MCF 10A (cell line): ENCODE measurements at regions not wholly inside any gene's neighbourhood (a gene's known extent, or its start where the extent isn't known, plus 50 kb on each side); places are given as distances from the start of the nearest gene placed in this dataset.
"Not testable (repeated sequence)": the region's sequence is repeated elsewhere in the genome, so short reads cannot be mapped to it uniquely, and the experiment has no call there.

Experiments
- BruUV-seq: library from RNA; stranded (reverse); fragments of 400-500 nt; replicated peaks from 2 replicates; lab custom pipeline; 2021; lab: Mats Ljungman, UMichigan
- CTCF ChIA-PET: fragments of 300-600 bp; sonication (Branson Sonifier 250); formaldehyde crosslinking; extraction: SDS; loops from one replicate; lab custom pipeline; 2021; ENCODE audit warnings: antibody characterized with exemption, inconsistent platforms; lab: Yijun Ruan, JAX
- POLR2A ChIA-PET: fragments of 300-600, 350-650 bp; sonication (Branson Sonifier 250); formaldehyde crosslinking; extraction: SDS; loops from one replicate; lab custom pipeline; 2020; ENCODE audit warnings: antibody characterized with exemption, inconsistent platforms; lab: Yijun Ruan, JAX
- DNase-seq: peaks from one replicate; pipeline ENCODE4 v3.0.0-alpha.2; 2018; ENCODE audit not compliant: unreplicated experiment
- H3K27ac Mint-ChIP-seq: one replicate; pipeline ENCODE4 v1.8.0; 2022; ENCODE audit warnings: mild to moderate bottlenecking, low read depth, mixed read lengths; ENCODE audit not compliant: unreplicated experiment
- H3K27me3 Mint-ChIP-seq: one replicate; pipeline ENCODE4 v1.8.0; 2022; ENCODE audit warnings: mixed read lengths; ENCODE audit not compliant: insufficient read depth, unreplicated experiment
- H3K36me3 Mint-ChIP-seq: one replicate; pipeline ENCODE4 v1.8.0; 2022; ENCODE audit warnings: mild to moderate bottlenecking, moderate library complexity, mixed read lengths; ENCODE audit not compliant: insufficient read depth, unreplicated experiment
- H3K4me1 Mint-ChIP-seq: one replicate; pipeline ENCODE4 v1.8.0; 2022; ENCODE audit warnings: mixed read lengths; ENCODE audit not compliant: insufficient read depth, unreplicated experiment
- H3K4me3 Mint-ChIP-seq: one replicate; pipeline ENCODE4 v1.8.0; 2022; ENCODE audit warnings: mild to moderate bottlenecking, moderate library complexity, mixed read lengths; ENCODE audit not compliant: unreplicated experiment
- H3K9me3 Mint-ChIP-seq: one replicate; pipeline ENCODE4 v1.8.0; 2022; ENCODE audit warnings: mixed read lengths; ENCODE audit not compliant: unreplicated experiment
- CTCF ChIP-seq: fragments of 200-600 bp; IDR thresholded peaks from one replicate; pipeline ENCODE4 v1.8.0; 2022; ENCODE audit warnings: antibody characterized with exemption, mild to moderate bottlenecking; ENCODE audit not compliant: unreplicated experiment
- intact Hi-C: fragments of 100-400 bp; cut with micrococcal nuclease; formaldehyde crosslinking; loops from 2 replicates; pipeline ENCODE4 v1.14.1; 2022

DNA sequence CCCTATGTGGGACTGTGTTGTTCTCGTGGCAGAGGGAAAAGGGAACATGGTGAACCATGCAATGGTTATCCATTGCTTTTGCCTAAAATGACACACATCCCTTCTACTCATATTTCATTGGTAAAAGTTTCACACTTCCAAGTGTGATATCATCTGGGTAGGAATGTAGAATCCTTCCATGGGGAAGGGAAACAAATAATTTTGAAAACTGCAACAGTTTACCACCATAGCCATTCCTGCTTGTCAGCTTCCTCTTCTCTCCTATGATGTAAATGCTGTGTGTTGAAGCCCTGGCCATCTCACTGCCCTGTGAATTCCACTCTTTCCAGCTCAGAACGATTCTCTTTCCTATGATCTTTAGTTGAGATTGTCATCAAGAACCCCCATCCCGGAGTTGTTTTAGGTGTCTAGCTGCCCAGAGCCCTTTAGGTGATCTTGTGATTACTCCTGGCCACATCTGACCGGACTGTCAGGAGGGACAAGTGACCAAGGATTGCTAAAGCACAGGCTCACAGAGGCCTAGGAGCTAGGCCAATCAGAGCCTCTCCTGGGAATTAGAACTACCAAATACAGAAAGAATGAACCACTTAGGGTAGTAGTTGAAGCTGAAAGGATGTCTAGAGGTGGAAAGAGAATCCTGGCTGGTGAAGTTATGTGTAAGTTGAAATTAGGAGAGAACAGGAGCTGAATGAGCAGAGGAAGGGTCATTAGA lies 84.6 kb downstream of the VCPKMT start:
- no peaks in the 10 kb centered on the region for H3K27me3 Mint-ChIP-seq
- ChIA-PET POLR2A (interaction anchor here (0.9 to 1.4 kb wide), 3 partner anchors 13 to 169 kb away, joined by 3 to 4 read pairs (median 4); no protein-coding TSS in a partner anchor), CTCF (no interaction called here)
- H3K36me3 Mint-ChIP-seq: no peaks in the 10 kb centered on the region
- H3K9me3 Mint-ChIP-seq: peaks cover 5% of the 10 kb centered on the region
- peaks cover 12% of the 10 kb centered on the region for H3K4me1 Mint-ChIP-seq
- no peak overlapping the region for H3K27ac Mint-ChIP-seq
- no TSS peak for BruUV-seq
- TF ChIP-seq CTCF: no peak
- H3K4me3 Mint-ChIP-seq: no peak overlapping the region
- intact Hi-C loops: no loop called here
- DNase-seq: no peak

DNA sequence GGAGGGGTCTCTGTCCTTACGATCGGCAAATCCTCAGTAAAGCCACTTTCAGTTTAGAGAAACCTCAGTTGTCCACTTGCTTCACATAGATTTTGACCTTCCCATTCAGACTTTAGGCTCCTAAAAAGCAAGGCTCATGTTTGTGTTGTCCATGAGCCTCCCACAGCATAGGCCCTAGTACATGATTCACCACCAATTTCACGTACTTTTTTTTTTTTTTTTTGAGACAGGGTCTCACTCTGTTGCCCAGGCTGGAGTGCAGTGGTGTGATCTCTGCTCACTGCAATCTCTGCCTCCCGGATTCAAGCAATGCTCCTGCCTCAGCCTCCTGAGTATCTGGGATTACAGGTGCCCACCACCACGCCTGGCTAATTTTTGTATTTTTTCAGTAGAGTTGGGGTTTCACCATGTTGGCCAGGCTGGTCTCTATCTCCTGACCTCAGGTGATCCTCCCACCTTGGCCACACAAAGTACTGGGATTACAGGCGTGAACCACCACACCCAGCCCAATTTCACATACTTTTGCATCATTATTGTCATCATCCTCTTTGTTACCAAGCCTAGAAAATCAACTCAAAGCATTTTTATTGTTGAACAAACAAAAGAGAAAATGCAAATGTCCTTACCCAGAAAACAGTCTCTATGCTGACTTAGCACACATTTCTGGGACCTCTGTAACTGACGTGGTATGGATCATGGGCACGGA lies 83.8 kb downstream of the VCPKMT start:
- intact Hi-C loops, DNase-seq, BruUV-seq, H3K9me3 Mint-ChIP-seq, H3K27ac Mint-ChIP-seq, H3K4me3 Mint-ChIP-seq, H3K36me3 Mint-ChIP-seq, H3K27me3 Mint-ChIP-seq, CTCF ChIA-PET: not testable (repeated sequence)
- POLR2A ChIA-PET: interaction anchor here (1.4 kb wide), 1 partner anchor 170 kb away, joined by 4 read pairs; no protein-coding TSS in a partner anchor
- peaks cover 13% of the 10 kb centered on the region for H3K4me1 Mint-ChIP-seq

DNA sequence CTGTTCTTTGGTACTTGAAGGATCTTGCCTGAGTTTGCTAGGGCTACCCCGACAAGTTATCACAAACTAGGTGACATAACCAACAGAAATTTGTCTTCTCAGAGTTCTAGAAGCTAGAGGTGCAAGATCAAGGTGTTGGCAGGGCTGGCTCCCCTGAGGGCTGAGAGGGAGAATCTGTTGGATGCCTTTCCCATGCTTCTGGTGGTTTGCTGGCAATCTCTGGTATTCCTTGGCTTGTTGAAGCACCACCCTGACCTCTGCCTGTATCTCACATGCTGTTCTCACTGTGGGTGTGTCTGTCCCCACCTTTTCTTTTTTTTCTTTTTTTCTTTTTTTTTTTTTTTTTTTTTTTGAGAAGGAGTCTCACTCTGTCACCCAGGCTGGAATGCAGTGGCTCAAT lies 81.2 kb downstream of the VCPKMT start:
- no peak overlapping the region for H3K4me3 Mint-ChIP-seq
- ChIA-PET CTCF (interaction anchor here (0.8 to 1.4 kb wide), 2 partner anchors 129 to 171 kb away, joined by 3 to 6 read pairs; no protein-coding TSS in a partner anchor), POLR2A (interaction anchor here (0.6 to 7.2 kb wide), 7 partner anchors 11 to 166 kb away, joined by 3 to 95 read pairs (median 6); no protein-coding TSS in a partner anchor)
- no peaks in the 10 kb centered on the region for H3K9me3 Mint-ChIP-seq
- no peak overlapping the region for H3K27ac Mint-ChIP-seq
- H3K4me1 Mint-ChIP-seq: peaks cover 38% of the 10 kb centered on the region
- no peaks in the 10 kb centered on the region for H3K27me3 Mint-ChIP-seq
- intact Hi-C loops: no loop called here
- no peak for TF ChIP-seq CTCF
- no TSS peak for BruUV-seq
- H3K36me3 Mint-ChIP-seq: peaks cover 12% of the 10 kb centered on the region
- DNase-seq: peak; percentile 76

GRCh38 chr14:50036211-50036610 lies 80.2 kb downstream of the VCPKMT start:
- no peak for DNase-seq
- H3K9me3 Mint-ChIP-seq: no peaks in the 10 kb centered on the region
- H3K27ac Mint-ChIP-seq: no peak overlapping the region
- no TSS peak for BruUV-seq
- intact Hi-C loops: no loop called here
- TF ChIP-seq CTCF: no peak
- H3K36me3 Mint-ChIP-seq: peaks cover 12% of the 10 kb centered on the region
- CTCF ChIA-PET: interaction anchor here (0.9 to 2.6 kb wide), 9 partner anchors 9 to 175 kb away, joined by 3 to 9 read pairs (median 5); no protein-coding TSS in a partner anchor
- no peak overlapping the region for H3K4me3 Mint-ChIP-seq
- peaks cover 43% of the 10 kb centered on the region for H3K4me1 Mint-ChIP-seq
- no peaks in the 10 kb centered on the region for H3K27me3 Mint-ChIP-seq
- POLR2A ChIA-PET: interaction anchor here (0.7 to 7.2 kb wide), 13 partner anchors 12 to 173 kb away, joined by 3 to 95 read pairs (median 5); no protein-coding TSS in a partner anchor
